ENCODE measurements at regions not wholly inside any gene's neighbourhood (a gene's known extent, or its start where the extent isn't known, plus 50 kb on each side); places are given as distances from the start of the nearest gene placed in this dataset.

DNA sequence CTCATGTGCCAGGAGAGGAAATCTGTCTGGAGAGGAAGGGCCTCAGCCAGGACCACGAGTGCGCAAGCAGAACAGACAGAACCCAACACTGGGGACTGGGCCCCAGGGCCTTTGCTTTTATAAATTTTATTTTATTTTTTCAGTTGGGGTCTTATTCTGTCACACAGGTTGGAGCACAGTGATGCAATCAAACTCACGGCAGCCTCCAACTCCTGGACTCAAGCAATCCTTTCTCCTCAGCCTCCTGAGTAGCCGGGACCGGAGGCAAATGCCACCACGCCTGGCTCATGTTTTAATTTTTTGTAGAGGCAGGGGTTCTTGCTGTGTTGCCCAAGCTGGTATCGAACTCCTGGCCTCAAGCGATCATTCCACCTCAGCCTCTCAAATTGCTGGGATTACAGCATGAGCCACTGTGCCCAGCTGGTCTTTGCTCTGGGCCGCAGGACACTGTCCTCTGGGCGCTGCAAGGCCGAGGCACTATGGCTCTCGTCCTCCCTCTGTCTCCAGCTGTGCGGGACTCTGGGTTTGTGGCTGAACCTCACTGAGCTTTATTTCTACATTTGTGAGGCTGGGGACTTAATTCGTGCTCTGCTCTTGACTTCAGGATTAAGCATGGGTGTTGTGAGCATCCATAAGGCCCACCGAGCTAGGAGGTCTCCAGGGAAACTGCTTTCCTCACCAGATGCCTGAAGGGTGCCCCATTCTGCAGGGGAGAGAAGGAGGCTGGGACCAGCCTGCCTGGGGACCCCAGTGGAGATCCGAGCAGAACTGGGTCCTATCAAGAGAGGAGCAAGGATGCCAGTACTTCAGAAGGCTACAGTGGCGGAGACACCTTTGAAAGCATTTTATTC is 144.2 kb upstream of the VSTM2B start:
- Mint-ChIP-seq H3K27me3 (peaks cover 11% of the 10 kb centered on the region), H3K4me3 (no peak overlapping the region), H3K4me1 (ENCODE audit: low read depth) (no peaks in the 10 kb centered on the region), H3K9me3 (no peaks in the 10 kb centered on the region), H3K27ac (no peak overlapping the region), H3K36me3 (no peaks in the 10 kb centered on the region)
- CTCF ChIA-PET: no interaction called here
- intact Hi-C loops (cut with micrococcal nuclease): no loop called here
- POLR2A ChIA-PET: no interaction called here
- DNase-seq: no peak

DNA sequence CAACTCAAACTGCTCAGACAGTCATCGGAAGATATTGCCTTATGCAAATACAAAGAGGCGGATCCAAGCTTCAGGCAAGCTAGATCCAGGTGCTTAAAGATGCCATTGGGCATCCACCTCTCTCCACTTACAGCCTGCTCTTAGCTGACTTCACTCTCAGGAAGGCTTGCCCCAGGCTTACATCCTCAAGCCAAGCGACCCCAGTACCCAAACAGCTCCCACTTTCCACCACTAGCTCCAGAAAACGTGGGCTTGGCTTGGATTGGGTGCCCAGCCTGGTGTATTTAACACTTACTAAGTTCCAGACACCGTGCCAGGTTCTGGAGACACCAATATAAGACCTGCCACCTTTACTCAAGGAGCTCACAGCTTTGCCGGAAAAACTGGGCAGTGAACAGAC is 142.1 kb upstream of the VSTM2B start:
- Mint-ChIP-seq H3K9me3 (no peaks in the 10 kb centered on the region), H3K27me3 (peaks cover 9% of the 10 kb centered on the region), H3K4me3 (no peak overlapping the region), H3K4me1 (ENCODE audit: low read depth) (no peaks in the 10 kb centered on the region), H3K27ac (no peak overlapping the region), H3K36me3 (no peaks in the 10 kb centered on the region)
- ChIA-PET POLR2A (no interaction called here), CTCF (interaction anchor here (0.5 kb wide), 1 partner anchor 303 kb away, joined by 3 read pairs; no protein-coding TSS in a partner anchor)
- DNase-seq: no peak
- intact Hi-C loops (cut with micrococcal nuclease): no loop called here

DNA sequence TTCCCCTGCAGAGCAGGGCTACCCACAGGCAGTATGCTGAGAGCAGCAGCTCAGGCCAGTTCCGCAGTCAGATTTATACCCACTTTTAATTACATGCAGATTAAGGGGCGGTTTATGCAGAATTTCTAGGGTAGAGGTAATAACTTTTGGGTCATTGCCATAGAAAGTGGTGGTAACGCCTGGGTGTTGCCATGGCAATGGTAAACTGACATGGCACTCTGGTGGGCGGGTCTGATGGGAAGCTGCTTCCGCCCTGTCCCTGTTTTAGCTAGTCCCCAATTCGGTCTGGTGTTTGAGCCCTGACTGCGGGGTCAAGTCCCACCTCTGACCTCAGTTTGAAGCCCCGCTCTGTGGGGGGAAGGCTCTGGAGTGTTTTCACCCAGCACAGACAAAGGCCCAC is 141.1 kb upstream of the VSTM2B start:
- Mint-ChIP-seq H3K4me1 (ENCODE audit: low read depth) (no peaks in the 10 kb centered on the region), H3K27ac (no peak overlapping the region), H3K4me3 (no peak overlapping the region), H3K9me3 (peaks cover 3% of the 10 kb centered on the region), H3K36me3 (no peaks in the 10 kb centered on the region), H3K27me3 (peaks cover 5% of the 10 kb centered on the region)
- DNase-seq: no peak
- POLR2A ChIA-PET: no interaction called here
- intact Hi-C loops (cut with micrococcal nuclease): no loop called here
- CTCF ChIA-PET: no interaction called here

DNA sequence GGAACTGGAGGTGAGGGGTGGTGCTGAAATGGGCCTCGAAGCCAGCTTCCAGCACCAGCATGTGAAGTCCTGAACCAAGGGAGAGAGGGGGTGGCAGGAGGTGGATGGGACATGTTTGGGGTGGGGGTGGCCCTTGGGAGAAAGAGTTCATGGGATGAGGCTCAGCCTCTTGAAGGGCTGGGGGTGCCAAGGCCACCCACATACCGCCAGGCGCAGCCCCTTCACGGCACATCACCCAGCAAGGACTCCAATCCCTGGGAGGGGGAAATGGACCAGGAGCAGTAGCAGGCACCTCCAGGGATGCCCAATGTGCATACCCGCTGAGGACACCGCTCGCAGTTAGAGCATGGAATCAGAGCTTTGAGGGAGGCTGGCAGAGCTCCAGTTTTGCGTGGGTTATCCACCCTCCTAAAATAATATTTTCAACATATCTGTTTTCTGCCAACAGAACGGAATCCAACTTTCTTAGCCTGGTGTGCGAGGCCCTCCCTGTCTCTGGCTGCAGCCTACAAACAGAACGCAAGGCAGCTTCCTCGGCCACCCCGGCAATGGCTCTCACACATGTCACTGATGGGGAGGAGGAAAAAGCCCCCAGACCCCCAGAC is 140.5 kb upstream of the VSTM2B start:
- CTCF ChIA-PET: no interaction called here
- no peak overlapping the region for H3K27ac Mint-ChIP-seq
- H3K27me3 Mint-ChIP-seq: no peaks in the 10 kb centered on the region
- H3K4me3 Mint-ChIP-seq: no peak overlapping the region
- H3K4me1 Mint-ChIP-seq (ENCODE audit: low read depth): no peaks in the 10 kb centered on the region
- H3K36me3 Mint-ChIP-seq: no peaks in the 10 kb centered on the region
- H3K9me3 Mint-ChIP-seq: peaks cover 4% of the 10 kb centered on the region
- POLR2A ChIA-PET: no interaction called here
- intact Hi-C loops (cut with micrococcal nuclease): no loop called here
- DNase-seq: no peak

DNA sequence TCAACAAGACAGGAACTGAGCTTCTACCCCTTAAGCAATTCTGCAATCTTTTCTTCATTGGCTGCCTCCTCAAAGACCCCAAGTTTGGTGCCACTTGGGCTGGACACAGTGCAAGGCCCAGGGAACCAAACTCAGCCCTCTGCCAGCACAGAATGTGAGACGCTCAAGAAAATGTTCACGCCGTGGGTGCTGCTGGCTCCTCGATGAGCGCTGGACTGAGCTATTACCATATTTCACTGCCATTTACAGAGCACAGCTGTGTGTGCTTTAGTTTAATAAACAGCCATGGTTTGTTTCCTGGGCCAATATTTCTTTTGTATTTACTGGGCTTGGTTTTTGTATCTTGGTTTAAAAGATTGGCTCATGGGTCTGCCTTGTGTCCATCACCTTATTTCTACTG is 138.8 kb upstream of the VSTM2B start:
- POLR2A ChIA-PET: no interaction called here
- Mint-ChIP-seq H3K4me1 (ENCODE audit: low read depth) (no peaks in the 10 kb centered on the region), H3K9me3 (peaks cover 15% of the 10 kb centered on the region), H3K36me3 (no peaks in the 10 kb centered on the region), H3K27me3 (no peaks in the 10 kb centered on the region), H3K27ac (no peak overlapping the region), H3K4me3 (no peak overlapping the region)
- intact Hi-C loops (cut with micrococcal nuclease): no loop called here
- no peak for DNase-seq
- CTCF ChIA-PET: no interaction called here

DNA sequence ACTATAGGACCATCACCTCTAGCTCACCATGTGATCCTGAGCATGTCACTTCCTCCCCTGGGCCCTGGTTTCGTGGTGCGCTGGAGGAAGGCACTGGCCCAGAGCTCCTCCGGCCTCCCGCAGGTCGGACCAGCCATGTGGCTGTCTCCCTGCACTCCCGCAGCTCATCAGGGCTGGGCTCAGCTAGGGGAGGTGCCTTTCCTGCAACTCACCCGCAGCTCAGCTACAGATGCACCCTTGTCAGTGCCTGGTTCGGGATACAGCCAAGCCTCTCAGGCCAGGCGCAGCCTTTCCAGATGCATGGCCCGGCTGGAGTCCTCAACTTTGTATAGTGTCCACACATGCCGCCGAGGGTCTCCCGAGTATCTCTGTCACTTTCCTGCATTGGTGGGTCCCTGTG is 138.2 kb upstream of the VSTM2B start:
- Mint-ChIP-seq H3K27ac (no peak overlapping the region), H3K27me3 (no peaks in the 10 kb centered on the region), H3K36me3 (no peaks in the 10 kb centered on the region), H3K9me3 (peaks cover 15% of the 10 kb centered on the region), H3K4me1 (ENCODE audit: low read depth) (no peaks in the 10 kb centered on the region), H3K4me3 (no peak overlapping the region)
- ChIA-PET CTCF (no interaction called here), POLR2A (no interaction called here)
- intact Hi-C loops (cut with micrococcal nuclease): no loop called here
- no peak for DNase-seq

DNA sequence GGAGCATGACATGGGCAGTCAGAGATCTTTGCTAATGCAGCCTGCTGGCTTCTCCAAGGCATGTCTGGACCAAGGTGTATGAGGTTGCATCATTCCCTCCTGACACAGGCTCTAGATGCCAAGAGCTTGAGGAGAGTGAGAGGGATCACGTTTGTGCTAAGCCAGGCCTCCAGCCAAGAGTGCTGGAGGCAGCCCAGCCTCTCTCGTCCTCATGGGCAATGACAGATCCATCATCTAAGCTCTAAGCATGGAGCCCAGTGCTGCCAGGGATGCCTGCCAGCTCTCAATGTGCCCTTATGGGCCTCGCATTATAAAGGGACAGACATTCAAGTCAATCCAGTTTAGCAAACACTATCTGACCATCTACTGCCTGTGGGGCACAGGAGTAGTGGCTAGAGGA is 136.3 kb upstream of the VSTM2B start:
- Mint-ChIP-seq H3K36me3 (no peaks in the 10 kb centered on the region), H3K27me3 (no peaks in the 10 kb centered on the region), H3K9me3 (peaks cover 17% of the 10 kb centered on the region), H3K4me1 (ENCODE audit: low read depth) (no peaks in the 10 kb centered on the region), H3K27ac (no peak overlapping the region), H3K4me3 (no peak overlapping the region)
- POLR2A ChIA-PET: no interaction called here
- CTCF ChIA-PET: no interaction called here
- intact Hi-C loops (cut with micrococcal nuclease): no loop called here
- DNase-seq: no peak

DNA sequence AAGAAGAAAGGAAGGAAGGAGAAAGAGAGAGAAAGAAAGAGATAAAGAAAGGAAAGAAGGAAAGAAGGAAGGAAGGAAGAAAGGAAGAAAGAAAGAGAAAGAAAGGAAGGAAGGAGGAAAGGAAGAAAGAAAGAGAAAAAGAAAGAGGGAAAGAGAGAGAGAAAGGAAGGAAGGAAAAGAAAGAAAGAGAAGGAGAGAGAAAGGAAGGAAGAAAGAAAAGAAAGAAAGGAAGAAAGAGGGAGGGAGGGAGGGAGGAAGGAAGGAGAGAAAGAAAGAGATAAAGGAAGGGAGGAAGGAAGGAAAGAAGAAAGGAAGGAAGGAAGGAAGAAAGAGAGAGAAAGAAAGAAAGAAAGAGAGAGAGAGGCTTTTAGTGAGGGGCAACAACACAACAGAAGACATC is 135.1 kb upstream of the VSTM2B start:
- H3K4me3 Mint-ChIP-seq: no peak overlapping the region
- ChIA-PET POLR2A (no interaction called here), CTCF (no interaction called here)
- no peaks in the 10 kb centered on the region for H3K4me1 Mint-ChIP-seq (ENCODE audit: low read depth)
- DNase-seq: no peak
- no peak overlapping the region for H3K27ac Mint-ChIP-seq
- peaks cover 1% of the 10 kb centered on the region for H3K27me3 Mint-ChIP-seq
- no peaks in the 10 kb centered on the region for H3K36me3 Mint-ChIP-seq
- H3K9me3 Mint-ChIP-seq: peaks cover 17% of the 10 kb centered on the region
- intact Hi-C loops (cut with micrococcal nuclease): no loop called here

DNA sequence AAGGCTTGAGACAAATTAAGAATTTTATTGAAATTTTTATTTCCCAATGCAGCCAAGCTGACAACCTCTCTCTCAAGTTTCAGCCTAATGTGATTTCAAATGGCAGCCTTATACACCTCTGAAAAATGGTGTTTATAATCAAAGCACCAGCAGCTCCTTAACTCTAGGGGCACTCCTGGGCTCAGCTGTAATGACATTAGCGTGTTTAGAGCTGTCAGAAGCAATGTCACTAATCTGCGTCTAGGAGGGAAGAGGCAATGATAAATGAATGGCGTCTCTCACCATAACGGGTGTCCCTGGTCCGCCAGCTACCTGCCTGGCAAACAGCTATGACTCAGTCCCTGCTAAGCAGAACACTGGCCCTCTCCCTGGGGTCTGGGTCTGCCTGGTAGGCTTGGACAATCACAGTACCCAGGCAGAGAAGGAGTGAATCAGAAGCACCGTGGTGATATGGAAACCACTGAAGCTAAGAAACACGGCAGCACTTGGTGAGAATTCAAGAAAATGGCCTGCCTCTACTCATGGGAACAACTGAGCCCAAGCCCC is 131.8 kb upstream of the VSTM2B start:
- POLR2A ChIA-PET: no interaction called here
- no peaks in the 10 kb centered on the region for H3K36me3 Mint-ChIP-seq
- peaks cover 1% of the 10 kb centered on the region for H3K27me3 Mint-ChIP-seq
- no peak overlapping the region for H3K4me3 Mint-ChIP-seq
- no peak for DNase-seq
- peaks cover 17% of the 10 kb centered on the region for H3K9me3 Mint-ChIP-seq
- H3K4me1 Mint-ChIP-seq (ENCODE audit: low read depth): no peaks in the 10 kb centered on the region
- no peak overlapping the region for H3K27ac Mint-ChIP-seq
- CTCF ChIA-PET: no interaction called here
- intact Hi-C loops (cut with micrococcal nuclease): no loop called here

DNA sequence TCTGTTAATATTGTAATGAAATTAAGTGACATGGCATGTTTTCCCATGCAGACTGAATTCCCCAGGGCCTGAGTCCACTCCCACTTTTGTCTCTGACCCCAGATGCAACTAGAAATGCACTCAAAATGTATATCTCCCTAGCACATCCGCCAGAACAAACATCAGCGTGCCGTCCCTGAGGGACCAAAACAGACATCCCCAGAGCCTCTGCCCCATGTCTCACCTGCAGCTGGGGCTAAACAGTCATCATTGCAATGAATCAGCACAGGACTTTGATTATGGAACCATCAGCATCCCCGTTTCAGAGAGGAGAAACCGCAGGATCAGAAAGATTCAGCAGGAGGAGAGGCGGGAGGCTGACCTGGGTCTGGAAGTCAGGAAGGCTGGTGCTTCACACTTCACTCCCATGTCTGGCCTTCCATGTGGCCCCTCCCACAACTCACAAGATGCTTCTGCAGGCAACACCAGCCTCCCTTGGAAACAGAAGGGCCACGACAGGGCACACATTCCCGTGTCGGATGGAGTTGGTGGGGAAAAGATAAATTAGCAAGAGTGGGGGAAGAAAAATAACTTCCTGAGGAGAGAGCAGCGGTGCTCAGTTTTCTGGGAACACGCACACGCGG is 130.6 kb upstream of the VSTM2B start:
- Mint-ChIP-seq H3K4me3 (no peak overlapping the region), H3K9me3 (peaks cover 13% of the 10 kb centered on the region), H3K27me3 (peaks cover 1% of the 10 kb centered on the region), H3K4me1 (ENCODE audit: low read depth) (no peaks in the 10 kb centered on the region), H3K36me3 (no peaks in the 10 kb centered on the region), H3K27ac (no peak overlapping the region)
- POLR2A ChIA-PET: no interaction called here
- intact Hi-C loops (cut with micrococcal nuclease): no loop called here
- CTCF ChIA-PET: no interaction called here
- no peak for DNase-seq

DNA sequence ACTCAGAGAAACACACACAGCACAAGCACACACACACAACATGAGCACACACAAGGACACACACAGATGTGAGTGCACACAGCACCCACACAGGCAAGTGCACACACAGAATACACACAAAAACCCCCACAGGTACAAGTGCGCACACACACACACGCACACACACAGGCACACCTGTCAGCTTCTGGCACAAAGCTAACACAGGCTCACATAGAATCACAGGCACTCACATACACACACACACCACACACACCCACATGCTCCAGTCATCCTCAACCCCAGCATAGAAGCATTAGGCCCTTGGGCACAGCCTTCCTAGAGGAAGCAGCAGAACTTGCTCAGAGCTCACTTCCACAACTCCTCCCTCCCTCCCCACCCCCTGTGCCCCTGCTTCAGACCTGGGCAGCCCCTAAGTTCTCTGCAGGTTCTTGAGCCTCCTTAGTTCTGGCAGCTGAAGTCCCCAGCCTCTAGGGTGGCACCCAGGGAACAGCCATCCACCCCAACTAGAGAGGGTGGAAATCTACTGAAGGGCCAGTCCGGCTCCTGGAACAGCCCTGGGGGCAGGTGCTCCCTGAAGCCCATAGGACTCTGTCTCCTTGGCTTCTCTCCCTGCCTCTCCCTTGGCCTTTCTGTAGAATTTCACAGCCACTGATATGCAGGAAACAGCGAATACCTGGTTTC is 129.9 kb upstream of the VSTM2B start:
- peaks cover 13% of the 10 kb centered on the region for H3K9me3 Mint-ChIP-seq

DNA sequence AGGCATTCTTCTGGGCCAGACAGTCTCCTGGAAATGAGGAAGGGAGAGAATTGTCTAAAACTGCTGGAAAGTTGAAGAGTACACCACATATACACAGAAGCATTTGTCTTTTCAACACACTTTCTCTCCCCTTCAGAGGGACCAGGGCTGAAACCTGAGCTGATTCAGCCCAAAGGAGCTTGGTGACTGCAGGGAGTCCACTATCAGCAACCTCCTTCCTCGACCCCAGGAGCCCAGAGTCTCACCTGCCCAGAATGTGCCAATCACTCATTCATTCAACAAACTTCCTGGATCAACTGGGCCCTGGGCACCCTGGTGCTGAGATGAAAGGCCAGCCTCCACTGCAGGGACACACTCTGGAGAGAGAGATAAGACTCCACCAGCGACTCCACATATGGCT is 128.9 kb upstream of the VSTM2B start:
- CTCF ChIA-PET: interaction anchor here (0.8 kb wide), 1 partner anchor 72 kb away, joined by 3 read pairs; no protein-coding TSS in a partner anchor
- H3K27me3 Mint-ChIP-seq: peaks cover 1% of the 10 kb centered on the region
- intact Hi-C loops (cut with micrococcal nuclease): no loop called here
- no peak overlapping the region for H3K27ac Mint-ChIP-seq
- POLR2A ChIA-PET: no interaction called here
- H3K4me1 Mint-ChIP-seq (ENCODE audit: low read depth): no peaks in the 10 kb centered on the region
- H3K36me3 Mint-ChIP-seq: no peaks in the 10 kb centered on the region
- no peak overlapping the region for H3K4me3 Mint-ChIP-seq
- DNase-seq: no peak
- H3K9me3 Mint-ChIP-seq: peaks cover 3% of the 10 kb centered on the region

More for the DNA sequence above, 129.9 kb upstream of the VSTM2B start:
- no peaks in the 10 kb centered on the region for H3K4me1 Mint-ChIP-seq (ENCODE audit: low read depth)
- peaks cover 1% of the 10 kb centered on the region for H3K27me3 Mint-ChIP-seq
- DNase-seq: no peak
- no peak overlapping the region for H3K4me3 Mint-ChIP-seq
- POLR2A ChIA-PET: no interaction called here
- H3K36me3 Mint-ChIP-seq: no peaks in the 10 kb centered on the region
- no peak overlapping the region for H3K27ac Mint-ChIP-seq
- intact Hi-C loops (cut with micrococcal nuclease): no loop called here
- CTCF ChIA-PET: no interaction called here
